AG08396 (cell line): ENCODE measurements at regions not wholly inside any gene's neighbourhood (a gene's known extent, or its start where the extent isn't known, plus 50 kb on each side); places are given as distances from the start of the nearest gene placed in this dataset.
"Not testable (repeated sequence)": the region's sequence is repeated elsewhere in the genome, so short reads cannot be mapped to it uniquely, and the experiment has no call there.

Source experiments
- DNase-seq: peaks from one replicate; pipeline ENCODE4 v3.0.0; 2012; ENCODE audit warnings: low spot score, mixed read lengths

GRCh38 chr7:130849604-130850003 lies 115.6 kb upstream of the KLF14 start:
- DNase-seq, result no peak

GRCh38 chr7:130850956-130851355 lies 116.9 kb upstream of the KLF14 start:
- no peak for DNase-seq

GRCh38 chr7:130852867-130853266 lies 118.9 kb upstream of the KLF14 start:
- DNase-seq, result no peak

- DNase-seq, result no peak
These were observed 119.7 kb upstream of the KLF14 start for GRCh38 chr7:130853503-130854279.

- no peak for DNase-seq
These were observed 120.5 kb upstream of the KLF14 start for GRCh38 chr7:130854481-130854880.

GRCh38 chr7:130856866-130857265 lies 122.9 kb upstream of the KLF14 start:
- DNase-seq, result no peak

GRCh38 chr7:130860832-130861231 lies 126.8 kb upstream of the KLF14 start:
- DNase-seq, result not testable (repeated sequence)

- no peak for DNase-seq
These were observed 131.6 kb upstream of the KLF14 start for GRCh38 chr7:130865408-130866236.

- no peak for DNase-seq
These were observed 133.0 kb upstream of the KLF14 start for GRCh38 chr7:130867039-130867438.

- DNase-seq, result no peak
These were observed 133.7 kb upstream of the KLF14 start for GRCh38 chr7:130867581-130868136.

GRCh38 chr7:130868139-130868538 lies 134.1 kb upstream of the KLF14 start:
- DNase-seq, result no peak

- DNase-seq, result no peak
These were observed 135.9 kb upstream of the KLF14 start for GRCh38 chr7:130869918-130870317.

GRCh38 chr7:130872341-130872740 lies 138.3 kb upstream of the KLF14 start:
- DNase-seq, result no peak

- DNase-seq, result no peak
These were observed 138.9 kb upstream of the KLF14 start for GRCh38 chr7:130872756-130873448.

GRCh38 chr7:130874071-130874915 lies 140.3 kb upstream of the KLF14 start:
- no peak for DNase-seq

GRCh38 chr7:130875265-130875741 lies 141.3 kb upstream of the KLF14 start:
- no peak for DNase-seq

GRCh38 chr7:130875901-130876300 lies 141.9 kb upstream of the KLF14 start:
- DNase-seq, result no peak

GRCh38 chr7:130877236-130877990 lies 143.4 kb upstream of the KLF14 start:
- DNase-seq, result no peak

- no peak for DNase-seq
These were observed 143.9 kb upstream of the KLF14 start for GRCh38 chr7:130877991-130878305.

- DNase-seq, result no peak
These were observed 144.8 kb upstream of the KLF14 start for GRCh38 chr7:130878785-130879184.

GRCh38 chr7:130879191-130879590 lies 145.2 kb upstream of the KLF14 start:
- no peak for DNase-seq
